ENCODE measurements at regions not wholly inside any gene's neighbourhood (a gene's known extent, or its start where the extent isn't known, plus 50 kb on each side); places are given as distances from the start of the nearest gene placed in this dataset.

- no peak for TF ChIP-seq CTCF (IDR thresholded peaks at IDR 0.05; ENCODE audit: insufficient read depth, low read length)
- TF ChIP-seq POLR2AphosphoS5 (IDR thresholded peaks at IDR 0.05; ENCODE audit: low read depth), result no peak
- no peak for TF ChIP-seq SPI1 (IDR thresholded peaks at IDR 0.05; ENCODE audit: borderline replicate concordance, low read depth)
- TF ChIP-seq REST (IDR thresholded peaks at IDR 0.05; ENCODE audit: insufficient replicate concordance, low read depth), result no peak
Measured at GRCh38 chr2:241974096-241974495, 104.6 kb downstream of the RTP5 start.
